ENCODE measurements at regions not wholly inside any gene's neighbourhood (a gene's known extent, or its start where the extent isn't known, plus 50 kb on each side); places are given as distances from the start of the nearest gene placed in this dataset.
A peak's percentile ranks its signal among the peaks of the same experiment; 100 is the strongest.

DNA sequence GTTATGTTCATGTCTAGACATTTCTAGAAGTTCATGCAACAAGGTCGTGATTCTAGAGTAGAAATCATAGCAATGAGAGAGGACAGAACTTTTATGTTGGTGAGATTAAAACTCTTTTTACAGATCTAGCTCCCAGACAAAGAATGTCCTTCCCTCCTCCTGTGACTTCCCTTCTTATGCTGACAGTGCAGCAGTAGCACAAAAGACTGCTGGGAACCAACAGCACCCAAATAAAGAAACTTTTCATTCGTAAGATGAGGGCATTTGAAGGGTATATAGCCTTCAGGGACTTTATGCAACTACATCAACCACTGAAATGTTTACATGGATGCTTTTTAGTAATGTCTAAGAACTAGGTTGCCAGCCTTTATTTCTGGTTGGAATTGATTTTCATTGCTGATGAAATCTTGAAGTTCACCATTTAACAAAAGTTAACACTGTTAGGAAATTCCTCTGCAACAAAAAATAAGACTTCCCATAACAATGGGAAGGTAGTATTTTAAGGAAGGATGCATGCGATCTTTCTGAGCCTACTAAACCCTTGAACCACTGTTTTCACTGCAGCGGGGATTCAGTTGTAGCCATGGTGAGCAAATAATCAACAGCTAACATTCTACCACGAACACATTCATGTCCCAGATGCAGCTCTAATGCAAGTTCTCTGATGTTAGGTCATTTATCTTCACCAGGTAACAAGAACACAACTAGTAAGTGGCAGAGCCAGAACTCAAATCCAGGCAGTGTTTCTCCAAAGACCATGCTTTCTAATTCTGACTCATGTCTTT, 672.8 kb downstream of the PTPRC start:
- H3K36me3 Mint-ChIP-seq, result no peaks in the 10 kb centered on the region
- DNase-seq (ENCODE audit: low spot score in 2 of 2) (no peak), ATAC-seq (no peak)
- no peak overlapping the region for H3K27ac Mint-ChIP-seq
- no peak overlapping the region for H3K4me3 Mint-ChIP-seq
- no peaks in the 10 kb centered on the region for H3K9me3 Mint-ChIP-seq
- H3K4me1 Mint-ChIP-seq, result no peaks in the 10 kb centered on the region

DNA sequence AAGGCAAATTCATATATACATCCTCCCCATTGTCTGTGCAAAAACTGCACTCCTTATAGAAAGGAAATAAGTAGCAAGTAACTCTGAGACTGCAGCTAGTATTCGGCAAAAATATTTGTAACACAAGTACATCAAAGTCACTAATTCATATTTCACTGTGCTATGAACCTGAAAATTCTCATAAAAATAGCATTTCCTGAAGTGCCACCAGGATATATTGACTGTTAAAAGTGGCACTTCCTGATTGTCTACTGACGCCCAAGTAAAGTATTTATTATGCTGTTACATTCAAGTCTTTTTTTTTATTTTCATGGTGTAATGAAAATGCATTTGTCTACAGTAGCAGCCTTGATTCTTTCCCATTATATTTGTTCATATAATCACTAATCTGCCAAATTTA, 673.8 kb downstream of the PTPRC start:
- Mint-ChIP-seq H3K36me3 (no peaks in the 10 kb centered on the region), H3K4me3 (no peak overlapping the region), H3K27ac (no peak overlapping the region), H3K9me3 (no peaks in the 10 kb centered on the region), H3K4me1 (no peaks in the 10 kb centered on the region)
- no peak for ATAC-seq
- DNase-seq (ENCODE audit: low spot score in 2 of 2), result no peak

DNA sequence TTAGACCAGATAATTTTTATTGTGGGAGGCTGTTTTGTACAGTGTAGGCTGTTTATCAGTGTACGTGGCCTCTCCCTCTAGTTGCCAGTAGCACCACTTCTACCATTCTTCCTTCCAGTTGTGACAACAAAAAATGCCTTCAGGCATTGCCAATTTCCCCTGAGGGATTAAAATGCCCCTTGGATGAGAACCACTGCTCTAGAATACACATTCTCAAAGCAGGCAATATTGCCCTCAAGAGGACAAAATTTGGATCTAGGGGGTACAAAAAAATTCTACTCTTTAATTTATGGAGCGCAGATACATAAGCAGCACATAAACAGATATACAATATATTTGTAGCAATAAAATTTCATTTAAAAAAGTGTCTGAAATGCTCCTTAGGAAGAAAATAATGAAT, 674.6 kb downstream of the PTPRC start:
- DNase-seq (ENCODE audit: low spot score in 2 of 2), result no peak
- no peak for ATAC-seq
- Mint-ChIP-seq H3K4me1 (no peaks in the 10 kb centered on the region), H3K9me3 (no peaks in the 10 kb centered on the region), H3K4me3 (no peak overlapping the region), H3K36me3 (no peaks in the 10 kb centered on the region), H3K27ac (no peak overlapping the region)

DNA sequence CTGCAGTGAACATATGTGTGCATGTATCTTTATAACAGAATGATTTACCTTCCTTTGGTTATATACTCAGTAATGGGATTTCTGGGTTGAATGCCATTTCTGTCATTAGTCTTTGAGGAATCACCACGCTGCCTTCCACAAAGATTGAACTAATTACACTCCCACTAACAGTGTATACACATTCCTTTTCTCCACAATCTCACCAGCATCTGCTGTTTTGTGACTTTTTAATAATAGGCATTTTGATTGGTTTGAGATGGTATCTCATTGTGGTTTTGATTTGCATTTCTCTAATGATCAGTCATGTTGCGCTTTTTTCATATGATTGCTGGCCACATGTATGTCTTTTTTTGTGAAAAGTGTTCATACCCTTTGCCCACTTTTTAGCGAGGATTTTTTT, 680.5 kb downstream of the PTPRC start:
- Mint-ChIP-seq H3K36me3 (no peaks in the 10 kb centered on the region), H3K27ac (no peak overlapping the region), H3K9me3 (no peaks in the 10 kb centered on the region), H3K4me1 (no peaks in the 10 kb centered on the region), H3K4me3 (no peak overlapping the region)
- DNase-seq (ENCODE audit: low spot score in 2 of 2) (no peak), ATAC-seq (no peak)

DNA sequence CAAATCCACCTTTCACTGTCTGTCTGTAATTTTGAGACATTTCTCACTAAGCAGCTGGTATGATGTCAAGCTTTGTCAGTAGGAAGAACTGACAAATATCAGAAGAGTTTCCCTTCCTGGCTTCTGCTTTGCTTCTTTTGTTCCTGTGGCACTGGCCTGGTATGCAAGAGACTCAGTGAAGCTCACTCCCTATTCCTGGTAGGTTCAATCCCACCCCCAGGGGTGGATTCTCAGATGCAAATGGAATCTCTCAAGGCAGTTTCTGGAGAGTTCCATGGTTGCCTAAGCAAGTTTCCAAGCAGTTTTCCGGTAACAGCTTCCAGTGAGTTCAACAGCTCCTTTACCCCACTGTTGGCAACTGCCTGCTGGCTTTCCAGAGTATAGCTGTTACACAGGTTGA, 683.4 kb downstream of the PTPRC start:
- Mint-ChIP-seq H3K9me3 (no peaks in the 10 kb centered on the region), H3K27ac (no peak overlapping the region), H3K4me3 (no peak overlapping the region), H3K36me3 (no peaks in the 10 kb centered on the region), H3K4me1 (no peaks in the 10 kb centered on the region)
- DNase-seq (ENCODE audit: low spot score in 2 of 2) (no peak), ATAC-seq (no peak)

DNA sequence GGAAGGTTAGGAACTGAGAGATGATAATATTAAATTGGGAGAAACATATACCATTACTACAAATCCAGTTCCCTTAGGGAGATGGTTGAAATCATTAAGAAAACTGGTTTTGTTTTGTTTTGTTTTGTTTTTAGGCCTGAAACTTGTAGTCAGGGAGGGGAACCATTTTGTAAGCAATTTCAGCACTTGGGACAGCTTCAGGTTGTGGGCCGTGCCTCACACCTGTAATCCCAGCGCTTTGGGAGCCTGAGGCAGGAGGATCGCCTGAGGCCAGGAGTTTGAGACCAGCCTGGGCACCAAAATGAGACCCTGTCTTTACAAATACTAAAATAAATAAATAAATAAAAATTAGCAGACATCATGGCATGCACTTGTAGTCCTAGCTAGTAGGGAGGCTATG, 694.3 kb upstream of the NR5A2 start:
- H3K4me3 Mint-ChIP-seq, result no peak overlapping the region
- no peaks in the 10 kb centered on the region for H3K36me3 Mint-ChIP-seq
- ATAC-seq (no peak), DNase-seq (ENCODE audit: low spot score in 2 of 2) (no peak)
- no peak overlapping the region for H3K27ac Mint-ChIP-seq
- H3K4me1 Mint-ChIP-seq, result no peaks in the 10 kb centered on the region
- H3K9me3 Mint-ChIP-seq, result no peaks in the 10 kb centered on the region

DNA sequence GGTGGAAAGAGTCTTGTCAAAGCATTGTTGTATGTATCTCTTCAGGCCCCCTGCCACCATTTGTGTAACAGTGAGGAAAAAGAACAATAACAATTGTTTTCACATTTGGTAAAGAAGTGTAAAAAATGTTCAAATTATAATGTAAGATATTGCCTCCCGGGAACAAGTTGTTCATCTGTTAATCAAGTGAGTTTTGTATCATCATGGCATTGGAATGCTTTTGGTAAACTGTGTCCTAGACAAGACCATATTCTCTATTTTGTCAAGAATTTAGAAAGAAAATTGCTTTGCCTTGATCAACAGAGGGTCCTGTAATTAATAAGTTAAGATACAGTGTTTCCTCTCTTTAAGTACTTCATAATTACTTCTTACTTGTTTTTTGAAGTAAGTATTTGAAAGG, 692.0 kb upstream of the NR5A2 start:
- Mint-ChIP-seq H3K27ac (no peak overlapping the region), H3K4me1 (no peaks in the 10 kb centered on the region), H3K36me3 (no peaks in the 10 kb centered on the region), H3K9me3 (no peaks in the 10 kb centered on the region), H3K4me3 (no peak overlapping the region)
- ATAC-seq (no peak), DNase-seq (ENCODE audit: low spot score in 2 of 2) (no peak)

DNA sequence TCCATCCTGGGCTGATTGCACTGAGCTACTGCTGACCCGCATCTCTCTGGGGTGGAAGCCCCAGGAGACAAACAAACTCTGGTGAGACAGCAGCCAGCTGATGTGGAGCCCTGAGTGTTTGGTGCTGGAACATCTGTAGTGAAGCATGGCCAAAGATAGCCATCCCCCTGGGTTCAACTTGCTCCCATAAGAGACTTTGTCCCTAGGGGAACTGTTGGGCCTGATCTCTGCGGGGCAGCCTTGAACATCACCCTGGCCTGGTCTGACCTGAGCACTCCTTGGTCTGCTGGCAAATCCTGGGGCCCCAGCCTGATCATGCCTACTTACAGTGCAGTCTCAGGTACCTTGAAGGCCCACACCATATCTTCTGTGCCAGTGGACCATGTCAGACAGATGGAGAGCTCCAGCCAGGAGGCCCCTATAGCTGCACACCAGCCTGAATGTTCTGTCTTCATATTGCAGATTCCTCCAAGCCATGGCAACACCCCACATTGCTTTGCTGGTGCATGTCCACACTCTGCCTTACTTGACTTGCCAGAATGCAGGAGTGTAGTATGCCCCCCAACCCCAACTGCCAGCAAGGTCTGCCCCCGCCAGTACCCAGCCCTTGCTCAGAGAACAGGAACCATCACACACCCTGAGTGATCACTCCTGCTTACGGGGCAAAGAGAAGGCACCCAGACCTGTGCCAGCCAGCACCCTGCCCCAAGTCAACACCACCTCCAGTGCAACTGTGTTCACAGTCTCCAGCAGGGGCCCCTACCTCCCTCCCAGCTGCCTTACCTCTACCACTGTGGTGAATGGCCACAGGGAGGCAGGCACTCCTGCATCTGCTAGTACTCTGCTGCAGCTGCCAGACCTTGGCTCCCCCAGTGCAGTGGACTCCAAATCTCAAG, 690.5 kb upstream of the NR5A2 start:
- Mint-ChIP-seq H3K4me3 (no peak overlapping the region), H3K27ac (no peak overlapping the region), H3K36me3 (no peaks in the 10 kb centered on the region), H3K4me1 (no peaks in the 10 kb centered on the region), H3K9me3 (no peaks in the 10 kb centered on the region)
- DNase-seq (ENCODE audit: low spot score in 2 of 2) (no peak), ATAC-seq (peak; percentile 53)

DNA sequence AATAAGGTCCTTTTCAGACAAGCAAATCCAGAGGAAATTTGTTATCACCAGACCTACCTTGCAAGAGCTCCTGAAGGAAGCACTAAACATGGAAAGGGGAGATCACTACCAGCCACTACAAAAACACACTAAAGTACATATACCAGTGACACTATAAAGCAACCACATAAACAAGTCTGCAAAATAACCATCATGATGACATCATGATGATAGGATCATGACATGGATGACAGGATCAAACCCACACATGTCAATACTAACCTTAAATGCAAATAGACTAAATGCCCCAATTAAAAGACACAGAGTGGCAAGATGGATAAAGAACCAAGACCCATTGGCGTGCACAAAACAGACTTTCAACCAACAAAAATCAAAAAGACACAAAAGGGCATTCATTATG, 688.8 kb upstream of the NR5A2 start:
- no peak for ATAC-seq
- DNase-seq (ENCODE audit: low spot score in 2 of 2), result no peak
- H3K4me3 Mint-ChIP-seq, result no peak overlapping the region
- H3K4me1 Mint-ChIP-seq, result no peaks in the 10 kb centered on the region
- H3K36me3 Mint-ChIP-seq, result no peaks in the 10 kb centered on the region
- no peak overlapping the region for H3K27ac Mint-ChIP-seq
- H3K9me3 Mint-ChIP-seq, result peaks cover 3% of the 10 kb centered on the region

DNA sequence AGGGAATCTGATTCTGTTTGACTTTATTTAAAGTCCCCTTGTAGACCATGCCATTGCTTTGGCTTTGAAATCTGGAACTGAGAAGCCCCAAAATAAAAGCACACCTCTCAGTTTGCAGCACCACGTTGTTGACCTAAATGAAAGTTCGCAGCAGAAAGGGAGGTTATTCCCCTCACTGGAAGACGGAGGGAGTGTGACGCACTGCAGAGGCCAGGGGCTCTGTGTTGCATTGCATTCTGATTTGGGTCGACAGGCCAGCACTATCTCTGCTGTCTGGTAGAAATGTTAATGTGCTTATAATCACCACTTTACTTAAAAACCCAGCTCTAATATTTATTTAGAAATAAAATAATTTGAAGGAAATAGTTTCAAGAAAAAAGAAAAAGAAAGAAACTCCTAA, 675.2 kb upstream of the NR5A2 start:
- peaks cover 6% of the 10 kb centered on the region for H3K9me3 Mint-ChIP-seq
- H3K4me1 Mint-ChIP-seq, result no peaks in the 10 kb centered on the region
- DNase-seq (ENCODE audit: low spot score in 2 of 2) (no peak), ATAC-seq (no peak)
- H3K36me3 Mint-ChIP-seq, result no peaks in the 10 kb centered on the region
- no peak overlapping the region for H3K4me3 Mint-ChIP-seq
- no peak overlapping the region for H3K27ac Mint-ChIP-seq

DNA sequence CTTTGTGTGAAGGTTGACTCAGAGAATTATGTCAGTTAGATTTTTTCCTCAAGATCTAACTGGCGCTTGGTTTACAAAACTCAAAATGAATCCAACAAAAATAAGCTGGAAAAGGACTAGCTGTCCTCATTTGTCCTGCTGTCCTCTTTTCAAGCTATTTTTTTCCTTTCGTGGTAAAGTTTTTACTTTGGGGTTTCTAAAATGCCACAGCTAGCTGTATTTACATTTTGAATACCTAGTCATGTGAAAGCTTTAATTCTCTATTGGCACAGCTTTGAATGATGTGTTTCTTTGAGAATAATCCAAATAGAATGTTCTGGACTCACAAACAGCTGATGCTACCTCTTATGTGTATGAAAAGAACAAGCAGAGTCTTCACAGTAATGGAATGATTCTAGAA, 673.6 kb upstream of the NR5A2 start:
- DNase-seq (ENCODE audit: low spot score in 2 of 2), result no peak
- Mint-ChIP-seq H3K4me1 (no peaks in the 10 kb centered on the region), H3K4me3 (no peak overlapping the region), H3K27ac (no peak overlapping the region), H3K9me3 (peaks cover 6% of the 10 kb centered on the region), H3K36me3 (no peaks in the 10 kb centered on the region)
- no peak for ATAC-seq

DNA sequence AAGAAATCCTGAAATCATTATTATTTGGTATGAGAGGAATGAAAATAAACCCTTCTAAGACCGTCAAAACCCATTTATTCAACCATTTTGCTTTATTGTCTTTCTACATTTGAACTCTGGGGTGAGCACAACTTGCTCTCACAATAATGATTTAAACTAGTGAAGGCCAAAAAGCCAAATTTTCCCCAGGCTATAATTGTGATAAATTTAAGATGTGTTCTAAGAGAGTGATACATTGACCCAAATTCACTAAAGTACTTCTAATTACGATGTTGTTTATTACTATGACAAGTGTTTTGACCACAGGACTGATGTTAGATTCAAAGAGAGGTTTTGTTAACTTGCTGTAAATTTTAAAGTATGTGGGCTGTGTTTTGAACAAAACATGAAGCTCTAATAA, 670.9 kb upstream of the NR5A2 start:
- Mint-ChIP-seq H3K4me1 (no peaks in the 10 kb centered on the region), H3K4me3 (no peak overlapping the region), H3K27ac (no peak overlapping the region), H3K36me3 (no peaks in the 10 kb centered on the region), H3K9me3 (peaks cover 6% of the 10 kb centered on the region)
- ATAC-seq (no peak), DNase-seq (ENCODE audit: low spot score in 2 of 2) (no peak)

DNA sequence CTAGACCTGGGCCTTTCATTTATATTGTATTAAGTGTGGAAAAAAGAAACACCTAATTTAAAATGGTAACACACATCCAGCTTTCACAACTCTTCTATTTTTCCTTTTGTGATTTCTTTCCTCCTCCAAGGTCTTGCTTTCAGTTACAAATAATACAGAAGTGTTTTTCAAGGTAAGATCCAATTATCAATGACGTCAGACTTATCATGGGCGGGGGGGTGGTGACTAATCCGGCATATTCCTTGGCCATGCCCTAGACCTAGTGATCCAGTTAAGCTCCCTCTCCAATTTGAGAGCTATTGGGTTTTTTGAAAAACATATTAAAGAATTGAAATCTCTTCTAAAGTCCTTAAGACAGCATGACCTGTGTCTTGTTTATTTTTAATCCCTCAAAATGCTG, 669.9 kb upstream of the NR5A2 start:
- no peak overlapping the region for H3K27ac Mint-ChIP-seq
- ATAC-seq (no peak), DNase-seq (ENCODE audit: low spot score in 2 of 2) (no peak)
- H3K9me3 Mint-ChIP-seq, result peaks cover 6% of the 10 kb centered on the region
- H3K36me3 Mint-ChIP-seq, result no peaks in the 10 kb centered on the region
- H3K4me1 Mint-ChIP-seq, result no peaks in the 10 kb centered on the region
- H3K4me3 Mint-ChIP-seq, result no peak overlapping the region

DNA sequence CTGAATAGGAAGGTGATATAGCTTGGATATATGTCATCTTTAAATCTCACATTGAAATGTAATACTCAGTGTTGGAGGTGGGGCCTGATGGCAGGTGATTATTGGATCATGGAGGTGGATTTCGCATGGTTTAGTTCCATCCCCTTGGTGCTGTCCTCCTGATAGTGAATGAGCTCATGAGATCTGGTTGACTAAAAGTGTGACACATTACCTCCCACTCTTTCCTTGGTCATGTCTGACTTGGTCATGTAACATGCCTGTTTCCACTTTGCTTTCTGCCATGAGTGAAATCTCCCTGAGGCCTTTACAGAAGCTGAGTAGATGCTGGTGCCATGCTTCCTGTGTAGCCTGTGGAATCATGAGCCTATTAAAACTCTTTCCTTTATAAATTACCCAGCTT, 664.5 kb upstream of the NR5A2 start:
- Mint-ChIP-seq H3K4me3 (no peak overlapping the region), H3K9me3 (no peaks in the 10 kb centered on the region), H3K27ac (no peak overlapping the region), H3K4me1 (no peaks in the 10 kb centered on the region), H3K36me3 (no peaks in the 10 kb centered on the region)
- DNase-seq (ENCODE audit: low spot score in 2 of 2) (no peak), ATAC-seq (peak; percentile 72)

DNA sequence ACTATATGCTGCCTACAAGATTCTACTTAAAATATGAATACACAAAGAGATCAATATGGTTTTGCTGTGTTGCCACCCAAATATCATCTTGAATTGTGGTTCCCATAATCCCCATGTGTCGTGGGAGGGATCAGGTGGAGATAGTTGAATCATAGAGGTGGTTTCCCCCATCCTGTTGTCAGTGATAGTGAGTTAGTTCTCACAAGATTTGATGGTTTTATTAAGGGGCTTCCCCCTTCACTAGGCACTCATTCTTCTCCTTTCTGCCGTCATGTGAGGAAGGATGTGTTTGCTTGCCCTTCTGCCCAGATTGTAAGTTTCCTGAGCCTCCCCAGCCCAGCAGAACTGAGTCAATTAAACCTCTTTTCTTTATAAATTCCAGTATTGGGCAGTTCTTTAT, 654.4 kb upstream of the NR5A2 start:
- Mint-ChIP-seq H3K9me3 (peaks cover 6% of the 10 kb centered on the region), H3K36me3 (no peaks in the 10 kb centered on the region)
- ATAC-seq, result no peak

DNA sequence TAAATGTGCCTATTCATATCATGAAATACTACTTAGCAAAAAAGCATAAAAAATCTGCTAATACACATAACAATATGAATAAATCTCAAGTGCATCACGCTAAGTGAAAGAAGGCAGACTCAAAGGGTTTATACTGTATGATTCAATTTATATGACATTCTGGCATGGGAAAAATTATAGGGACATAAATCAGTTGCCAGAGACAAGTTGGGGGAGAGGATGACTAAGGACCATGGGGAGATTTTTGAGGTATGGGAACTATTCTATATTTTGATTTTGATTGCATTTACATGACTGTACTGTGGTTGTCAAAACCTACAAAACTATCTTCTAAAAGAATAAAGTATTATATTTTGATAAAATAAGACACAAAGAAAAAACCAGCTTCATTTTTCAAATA, 650.3 kb upstream of the NR5A2 start:
- no peaks in the 10 kb centered on the region for H3K36me3 Mint-ChIP-seq
- no peak overlapping the region for H3K27ac Mint-ChIP-seq
- H3K9me3 Mint-ChIP-seq, result peaks cover 4% of the 10 kb centered on the region
- no peak for DNase-seq (ENCODE audit: low spot score in 2 of 2)
- H3K4me3 Mint-ChIP-seq, result no peak overlapping the region
- no peaks in the 10 kb centered on the region for H3K4me1 Mint-ChIP-seq
- ATAC-seq, result no peak

More for the DNA sequence above, 654.4 kb upstream of the NR5A2 start:
- H3K4me3 Mint-ChIP-seq, result no peak overlapping the region
- DNase-seq (ENCODE audit: low spot score in 2 of 2), result no peak
- no peak overlapping the region for H3K27ac Mint-ChIP-seq
- no peaks in the 10 kb centered on the region for H3K4me1 Mint-ChIP-seq

All from stimulated activated effector memory CD8-positive, alpha-beta T cell treated with anti-CD3 and anti-CD28 coated beads, Interleukin-12 subunit alpha, Interleukin-12 subunit beta, amount 100 ng/mL, for 72 hours (primary cell).